Heart left ventricle (tissue), 16 donors: ENCODE measurements at regions not wholly inside any gene's neighbourhood (a gene's known extent, or its start where the extent isn't known, plus 50 kb on each side); places are given as distances from the start of the nearest gene placed in this dataset.
"Not testable (repeated sequence)": the region's sequence is repeated elsewhere in the genome, so short reads cannot be mapped to it uniquely, and the experiment has no call there.

Source experiments
- ATAC-seq, 4 donors: fragments of 200-7000 bp; cut with Tn5 transposase; one replicate each; pipeline ENCODE4 v1.9.1; 2020 to 2022; ENCODE audit warnings: moderate library complexity in 4 of 4, mild to moderate bottlenecking in 3 of 4, moderate number of reproducible peaks in 1 of 4
- DNase-seq, 5 donors: peaks; one replicate each; pipeline ENCODE4 v3.0.0-alpha.2; 2020
- H3K27ac ChIP-seq, 12 donors: fragments of 200-600 bp; sonication (generic) in 4 of 12; one replicate each; pipeline versions ENCODE4 v1.5.0 to v1.8.0; 2016 to 2022; ENCODE audit warnings: mild to moderate bottlenecking in 2 of 12
- H3K27me3 ChIP-seq, 9 donors: fragments of 200-600 bp; sonication (generic) in 2 of 9; one replicate each; pipeline versions ENCODE4 v1.5.1 to v1.8.0; 2016 to 2022; ENCODE audit warnings: mild to moderate bottlenecking in 3 of 9
- H3K36me3 ChIP-seq, 9 donors: fragments of 200-600 bp; sonication (generic) in 2 of 9; one replicate each; pipeline versions ENCODE4 v1.5.0 to v1.8.0; 2018 to 2022; ENCODE audit warnings: mild to moderate bottlenecking in 2 of 9
- H3K4me1 ChIP-seq, 12 donors: fragments of 200-600 bp; sonication (generic) in 4 of 12; one replicate each; pipeline versions ENCODE4 v1.5.0 to v1.8.0; 2016 to 2022; ENCODE audit warnings: mild to moderate bottlenecking in 3 of 12
- H3K4me3 ChIP-seq, 12 donors: fragments of 200-600 bp; sonication (generic) in 4 of 12; one replicate each; pipeline versions ENCODE4 v1.5.0 to v1.8.0; 2017 to 2022; ENCODE audit warnings: mild to moderate bottlenecking in 9 of 12, moderate library complexity in 4 of 12
- H3K9me3 ChIP-seq, 12 donors: fragments of 200-600 bp; sonication (generic) in 4 of 12; one replicate each; pipeline versions ENCODE4 v1.5.0 to v1.8.0; 2016 to 2022; ENCODE audit warnings: mild to moderate bottlenecking in 1 of 12
- POLR2A ChIP-seq, 2 donors: fragments of 450-650 bp; IDR thresholded peaks; one replicate each; pipeline ENCODE4 v1.6.1; 2017; ENCODE audit warnings: antibody characterized with exemption in 2 of 2, mild to moderate bottlenecking in 2 of 2, moderate library complexity in 2 of 2
- WGBS, 4 donors: extraction: QIAGEN DNeasy Blood & Tissue Kit in 2 of 4; methylation state at CpG; one replicate each; pipeline versions ENCODE4 v1.1.5 to v1.1.7; 2013 to 2018; 5-methylcytosine and 5-hydroxymethylcytosine counted together
- intact Hi-C, 10 donors: fragments of 100-400 bp; cut with DNase I; formaldehyde crosslinking; loops; one replicate each; pipeline versions ENCODE4 v1.11.1 to v1.14.2; 2022
- TF ChIP-seq, protein P1 (sequence below), 12 donors: fragments of 200-600 bp; sonication (generic) in 4 of 12; IDR thresholded peaks; one replicate each; pipeline versions ENCODE4 v1.5.0 to v1.8.0; 2018 to 2022; ENCODE audit warnings: antibody characterized with exemption in 12 of 12, mild to moderate bottlenecking in 5 of 12
- donor health status: ischemic (EF 13 %, LVEDD 7.1; RV severe dilation, severe dysfunction).
- donor health status: healthy with polysubstance abuse.
- donor health status: DM: no; HTN: yes; CAD: no.
- donor health status: DM: no; HTN: no; CAD: no.
- donor health status: ischemic (EF 25% LVEDD 6.9; RV normal size, moderate dysfunction).
- donor health status: ischemic (EF 25% LVEDD 5.7; RV mildly dilated, moderate dysfunction).
- donor health status: healthy.
- donor health status: DM: yes; HTN: yes; CAD: no.
- donor health status: ischemic (EF 35%, LVEDD 5.7; RV mildly dilated, moderate dysfunction).
- donor health status: nonischemic (EF 11% LVEDD 7.7; RV severe dilation, severe dysfunction).
- donor health status: DM: yes; HTN: yes; CAD: no.
- donor health status: PGD.
- donor health status: ischemic (EF 29% LVEDD 5.4; RV normal size, mild dysfunction).
- donor health status: nonischemic (EF 23%, LVEDD 6.1; RV moderate dilation, normal function).

DNA sequence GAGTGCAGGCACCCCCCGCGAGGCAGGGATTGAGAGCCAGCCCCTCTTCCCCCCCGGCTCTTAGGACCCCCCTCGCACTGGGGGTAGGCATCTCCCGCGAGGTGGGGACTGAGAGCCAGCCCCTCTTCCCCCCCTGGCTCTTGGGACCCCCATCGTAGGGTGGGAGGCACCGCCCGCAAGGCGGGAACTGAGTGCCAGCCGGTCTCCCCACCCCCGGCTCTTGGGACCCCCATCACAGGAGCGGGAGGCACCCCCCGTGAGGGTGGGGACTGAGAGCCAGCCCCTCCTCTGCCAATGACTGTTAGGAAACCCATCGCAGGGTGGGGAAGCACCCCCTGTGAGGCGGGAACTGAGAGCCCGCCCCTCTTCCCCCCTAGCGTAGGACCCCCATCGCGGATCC lies 363.4 kb upstream of the SPRY2 start:
- 94 to 97% (median 95%) methylated on average over 15 to 20 of the region's 20 CpGs for WGBS, 4 donors
- Histone ChIP-seq H3K4me3 (no peak overlapping the region), H3K27ac (no peak overlapping the region), H3K27me3 (no peaks in the 10 kb centered on the region), H3K4me1 (no peaks in the 10 kb centered on the region), H3K9me3 (peaks cover 0 to 14% (median 3%) of the 10 kb centered on the region in 12 donors), H3K36me3 (no peaks in the 10 kb centered on the region)
- ATAC-seq (no peak), DNase-seq (no peak)
- TF ChIP-seq, protein P1, sequence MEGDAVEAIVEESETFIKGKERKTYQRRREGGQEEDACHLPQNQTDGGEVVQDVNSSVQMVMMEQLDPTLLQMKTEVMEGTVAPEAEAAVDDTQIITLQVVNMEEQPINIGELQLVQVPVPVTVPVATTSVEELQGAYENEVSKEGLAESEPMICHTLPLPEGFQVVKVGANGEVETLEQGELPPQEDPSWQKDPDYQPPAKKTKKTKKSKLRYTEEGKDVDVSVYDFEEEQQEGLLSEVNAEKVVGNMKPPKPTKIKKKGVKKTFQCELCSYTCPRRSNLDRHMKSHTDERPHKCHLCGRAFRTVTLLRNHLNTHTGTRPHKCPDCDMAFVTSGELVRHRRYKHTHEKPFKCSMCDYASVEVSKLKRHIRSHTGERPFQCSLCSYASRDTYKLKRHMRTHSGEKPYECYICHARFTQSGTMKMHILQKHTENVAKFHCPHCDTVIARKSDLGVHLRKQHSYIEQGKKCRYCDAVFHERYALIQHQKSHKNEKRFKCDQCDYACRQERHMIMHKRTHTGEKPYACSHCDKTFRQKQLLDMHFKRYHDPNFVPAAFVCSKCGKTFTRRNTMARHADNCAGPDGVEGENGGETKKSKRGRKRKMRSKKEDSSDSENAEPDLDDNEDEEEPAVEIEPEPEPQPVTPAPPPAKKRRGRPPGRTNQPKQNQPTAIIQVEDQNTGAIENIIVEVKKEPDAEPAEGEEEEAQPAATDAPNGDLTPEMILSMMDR (IDR thresholded peaks at IDR 0.05): no peak
- no peak for TF ChIP-seq POLR2A (IDR thresholded peaks at IDR 0.05)
- intact Hi-C loops: no loop called here

DNA sequence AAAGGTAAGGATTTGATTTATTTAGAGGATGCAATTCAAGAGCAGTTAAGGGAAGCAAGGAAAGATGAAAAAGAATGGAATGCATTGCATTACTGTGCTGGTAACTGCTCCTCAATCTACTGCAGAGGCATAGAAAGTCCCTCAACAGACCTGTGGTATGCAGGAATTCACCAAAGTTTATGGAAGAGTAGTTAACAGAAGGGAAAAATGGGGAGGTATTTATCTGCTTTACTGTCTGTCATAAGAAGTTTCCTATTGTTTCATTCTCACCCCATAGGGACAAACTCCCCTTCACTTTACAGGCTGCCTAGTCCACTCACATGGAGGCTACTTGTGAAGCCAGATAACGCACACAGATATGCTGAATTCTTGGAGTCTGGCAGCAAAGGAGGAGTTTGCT lies 354.9 kb upstream of the SPRY2 start:
- ATAC-seq (no peak), DNase-seq (no peak)
- H3K36me3 ChIP-seq: no peaks in the 10 kb centered on the region
- H3K4me3 ChIP-seq: no peak overlapping the region
- 71 to 81% (median 76%) methylated on average over 1 of the region's 1 CpG for WGBS, 4 donors
- H3K27ac ChIP-seq: no peak overlapping the region
- H3K27me3 ChIP-seq: no peaks in the 10 kb centered on the region
- intact Hi-C loops: no loop called here
- no peaks in the 10 kb centered on the region for H3K4me1 ChIP-seq
- no peak for TF ChIP-seq POLR2A (IDR thresholded peaks at IDR 0.05)
- TF ChIP-seq, protein P1 (IDR thresholded peaks at IDR 0.05): no peak
- peaks cover 0 to 51% (median 8%) of the 10 kb centered on the region in 12 donors for H3K9me3 ChIP-seq

DNA sequence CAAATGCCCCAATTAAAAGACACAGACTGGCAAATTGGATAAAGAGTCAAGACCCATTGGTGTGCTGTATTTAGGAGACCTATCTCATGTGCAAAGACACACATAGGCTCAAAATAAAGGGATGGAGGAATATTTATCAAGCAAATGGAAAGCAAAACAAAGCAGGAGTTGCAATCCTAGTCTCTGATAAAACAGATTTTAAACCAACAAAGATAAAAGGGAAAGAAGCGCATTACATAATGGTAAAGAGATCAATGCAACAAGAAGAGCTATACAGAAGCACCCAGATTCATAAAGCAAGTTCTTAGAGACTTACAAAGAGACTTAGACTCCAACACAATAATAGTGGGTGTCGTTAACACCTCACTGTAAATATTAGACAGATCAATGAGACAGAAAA lies 350.9 kb upstream of the SPRY2 start:
- H3K36me3 ChIP-seq, H3K27me3 ChIP-seq, H3K27ac ChIP-seq, intact Hi-C loops, H3K4me1 ChIP-seq, ATAC-seq, H3K4me3 ChIP-seq, DNase-seq: not testable (repeated sequence)
- 69 to 96% (median 86%) methylated on average over 2 of the region's 2 CpGs for WGBS, 4 donors
- peaks cover 0 to 48% (median 5%) of the 10 kb centered on the region in 12 donors for H3K9me3 ChIP-seq

DNA sequence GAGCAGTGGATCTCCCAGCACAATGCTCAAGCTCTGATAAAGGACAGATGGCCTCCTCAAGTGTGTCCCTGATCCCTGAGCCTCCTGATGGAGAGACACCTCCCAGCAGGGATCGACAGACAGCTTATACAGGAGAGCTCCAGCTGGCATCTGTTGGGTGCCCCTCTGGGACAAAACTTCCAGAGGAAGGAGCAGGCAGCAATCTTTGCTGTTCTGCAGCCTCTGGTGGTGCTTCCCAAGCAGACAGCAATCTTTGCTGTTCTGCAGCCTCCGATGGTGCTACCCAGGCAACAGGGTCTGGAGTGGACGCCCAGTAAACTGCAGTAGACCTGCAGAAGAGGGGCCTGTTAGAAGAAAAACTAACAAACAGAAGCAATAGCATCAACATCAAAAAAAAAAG lies 349.3 kb upstream of the SPRY2 start:
- intact Hi-C loops: no loop called here
- Histone ChIP-seq H3K27ac (no peak overlapping the region), H3K36me3 (no peaks in the 10 kb centered on the region), H3K4me1 (no peaks in the 10 kb centered on the region), H3K9me3 (peaks cover 0 to 44% (median 5%) of the 10 kb centered on the region in 12 donors), H3K4me3 (no peak overlapping the region), H3K27me3 (no peaks in the 10 kb centered on the region)
- WGBS, 4 donors: 84 to 92% (median 85%) methylated on average over 2 to 3 of the region's 3 CpGs
- no peak for TF ChIP-seq POLR2A (IDR thresholded peaks at IDR 0.05)
- TF ChIP-seq, protein P1 (IDR thresholded peaks at IDR 0.05): no peak
- DNase-seq (no peak), ATAC-seq (no peak)

DNA sequence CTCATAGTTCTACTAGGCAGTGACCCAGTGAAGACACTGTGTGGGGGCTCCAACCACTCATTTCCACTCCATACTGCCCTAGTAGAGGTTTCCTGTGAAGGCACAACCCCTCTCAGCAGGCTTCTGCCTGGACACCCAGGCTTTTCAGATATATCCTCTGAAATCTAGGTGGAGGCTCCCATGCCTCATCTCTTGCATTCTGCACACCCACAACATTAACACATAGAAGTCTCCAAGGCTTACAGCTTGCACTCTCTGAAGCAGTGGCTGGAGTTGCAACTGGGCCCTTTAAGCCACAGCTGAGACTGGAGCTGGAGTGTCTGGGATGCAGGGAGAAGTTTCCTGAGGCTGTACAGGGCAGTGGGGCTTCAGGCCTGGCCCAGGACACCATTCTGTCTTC lies 347.7 kb upstream of the SPRY2 start:
- H3K4me1 ChIP-seq: peaks cover 0 to 4% (median 0%) of the 10 kb centered on the region in 12 donors
- DNase-seq: no peak
- intact Hi-C loops: loop anchor here in 1 of 10 donors (10.0 kb wide), 1 partner anchor 154 kb away; no protein-coding TSS in a partner anchor
- H3K4me3 ChIP-seq: no peak overlapping the region
- TF ChIP-seq, protein P1 (IDR thresholded peaks at IDR 0.05): no peak
- TF ChIP-seq POLR2A (IDR thresholded peaks at IDR 0.05): no peak
- ATAC-seq: no peak
- peaks cover 0 to 28% (median 5%) of the 10 kb centered on the region in 12 donors for H3K9me3 ChIP-seq
- H3K27me3 ChIP-seq: no peaks in the 10 kb centered on the region
- no peaks in the 10 kb centered on the region for H3K36me3 ChIP-seq
- no peak overlapping the region for H3K27ac ChIP-seq
